Epidermal melanocyte (primary cell): ENCODE measurements at regions not wholly inside any gene's neighbourhood (a gene's known extent, or its start where the extent isn't known, plus 50 kb on each side); places are given as distances from the start of the nearest gene placed in this dataset.
"Not testable (repeated sequence)": the region's sequence is repeated elsewhere in the genome, so short reads cannot be mapped to it uniquely, and the experiment has no call there.

Source experiments
- DNase-seq: peaks from one replicate; pipeline ENCODE4 v3.0.0; 2011; ENCODE audit warnings: low spot score; ENCODE audit not compliant: insufficient read length

DNA sequence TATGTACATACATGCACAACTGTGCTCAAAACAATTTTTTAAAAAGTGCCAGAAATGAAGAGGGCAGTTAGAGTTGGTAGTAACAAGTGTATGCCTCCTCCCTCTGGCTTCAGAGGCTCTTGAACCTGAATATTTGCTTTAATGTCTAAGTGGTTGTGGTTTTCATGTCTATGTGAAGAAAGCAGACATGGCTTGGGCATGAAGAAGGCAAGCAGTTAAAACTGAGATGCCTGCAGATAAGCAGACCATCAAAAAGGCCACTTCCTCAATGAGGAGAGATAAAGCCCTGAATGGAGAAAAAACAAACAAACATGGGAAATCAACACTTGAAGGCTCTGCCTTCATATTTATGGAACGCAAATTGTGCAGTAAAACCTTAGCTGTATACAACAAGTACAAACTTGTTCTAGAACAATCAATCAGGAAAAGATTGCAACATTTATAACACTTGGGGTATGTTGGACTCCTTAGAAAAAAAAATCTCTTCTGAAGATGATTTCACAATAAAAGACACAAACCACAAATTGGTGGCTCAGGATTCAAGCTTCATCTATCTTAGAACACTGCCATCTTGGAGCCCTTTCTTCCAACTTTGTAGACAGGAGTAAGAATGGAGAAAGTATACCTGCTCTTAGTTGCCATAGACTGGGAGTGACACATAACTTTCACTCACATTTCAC lies 52.7 kb upstream of the PLA2G4A start:
- DNase-seq, result no peak

DNA sequence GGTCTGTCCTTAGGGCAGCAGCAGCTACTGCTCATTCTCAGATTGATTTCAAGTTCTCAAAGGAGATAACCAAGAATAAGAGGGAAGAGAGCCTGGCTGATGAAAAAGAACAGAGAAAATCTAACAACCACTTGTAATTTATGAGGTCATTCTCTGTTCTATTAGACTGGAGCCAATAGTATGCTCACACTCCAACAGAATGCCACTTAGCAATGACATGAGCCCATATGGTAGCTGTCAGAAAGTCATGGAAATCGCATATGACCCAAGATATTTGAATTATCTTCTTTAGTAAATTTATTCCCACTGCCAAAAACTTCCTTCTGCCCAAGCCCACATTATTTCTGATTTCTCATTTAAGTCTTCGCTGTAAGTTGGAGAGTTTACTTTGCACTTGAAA lies 53.7 kb upstream of the PLA2G4A start:
- no peak for DNase-seq

GRCh38 chr1:186772228-186772627 lies 56.5 kb upstream of the PLA2G4A start:
- DNase-seq, result no peak

- no peak for DNase-seq
These were observed 58.3 kb upstream of the PLA2G4A start for GRCh38 chr1:186770421-186770820.

- no peak for DNase-seq
These were observed 59.8 kb upstream of the PLA2G4A start for GRCh38 chr1:186768906-186769305.

GRCh38 chr1:186765446-186765845 lies 63.3 kb upstream of the PLA2G4A start:
- no peak for DNase-seq

GRCh38 chr1:186763107-186763506 lies 65.6 kb upstream of the PLA2G4A start:
- no peak for DNase-seq

DNA sequence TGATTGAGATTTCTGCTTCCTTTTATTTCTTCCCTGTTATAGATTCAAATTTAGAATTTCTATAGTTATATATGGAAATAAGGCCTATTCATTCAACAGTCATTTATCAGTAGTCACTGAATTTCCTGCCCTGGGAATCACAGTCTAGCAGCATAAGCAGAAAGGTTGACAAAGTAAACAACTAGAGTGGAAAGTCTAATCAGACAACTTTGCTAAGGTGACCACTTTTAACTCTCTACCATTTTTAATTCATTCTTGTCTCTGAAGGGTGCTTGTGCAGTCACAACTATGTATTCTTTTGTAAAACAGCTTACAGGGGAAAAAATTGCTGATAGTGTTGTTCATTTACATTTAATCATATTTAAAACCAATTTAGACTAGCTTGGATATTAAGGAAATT lies 66.1 kb upstream of the PLA2G4A start:
- no peak for DNase-seq

DNA sequence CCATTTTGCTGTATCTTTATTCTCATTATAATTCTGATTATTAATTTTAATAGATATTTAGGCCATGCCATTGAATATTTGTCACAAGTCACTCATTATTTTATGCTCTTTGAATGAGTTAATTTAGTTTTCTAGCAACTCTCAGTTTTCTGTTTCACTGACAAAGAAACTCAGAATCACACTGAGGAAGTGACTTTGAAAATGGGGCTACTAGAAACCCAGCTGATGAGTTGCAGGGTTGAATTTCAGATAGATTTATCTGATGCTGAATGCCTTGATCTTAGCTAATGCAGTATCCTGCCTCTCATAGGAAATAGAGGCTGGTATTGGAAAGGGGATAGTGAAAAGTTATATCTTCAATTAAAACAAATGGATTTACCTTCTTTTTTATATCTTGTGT lies 67.4 kb upstream of the PLA2G4A start:
- DNase-seq, result no peak

GRCh38 chr1:186760446-186760845 lies 68.3 kb upstream of the PLA2G4A start:
- no peak for DNase-seq

DNA sequence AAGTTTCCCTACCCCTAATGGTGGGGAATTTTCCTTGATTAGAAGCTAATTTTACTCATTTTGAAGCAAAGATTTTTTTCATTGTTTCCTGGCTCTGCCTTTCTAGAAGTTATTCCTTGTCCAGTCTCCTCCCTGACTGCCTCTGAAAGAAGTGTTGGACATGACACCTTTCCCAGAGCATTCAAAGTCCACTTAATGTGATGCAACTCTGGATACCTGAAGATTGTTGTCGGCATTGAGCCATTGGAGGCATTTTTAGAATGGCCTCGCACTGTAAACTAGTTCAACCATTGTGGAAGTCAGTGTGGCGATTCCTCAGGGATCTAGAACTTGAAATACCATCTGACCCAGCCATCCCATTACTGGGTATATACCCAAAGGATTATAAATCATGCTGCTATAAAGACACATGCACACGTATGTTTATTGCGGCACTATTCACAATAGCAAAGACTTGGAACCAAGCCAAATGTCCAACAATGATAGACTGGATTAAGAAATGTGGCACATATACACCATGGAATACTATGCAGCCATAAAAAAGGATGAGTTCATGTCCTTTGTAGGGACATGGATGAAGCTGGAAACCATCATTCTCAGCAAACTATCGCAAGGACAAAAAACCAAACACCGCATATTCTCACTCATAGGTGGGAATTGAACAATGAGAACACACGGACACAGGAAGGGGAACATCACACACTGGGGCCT lies 69.7 kb upstream of the PLA2G4A start:
- not testable (repeated sequence) for DNase-seq

DNA sequence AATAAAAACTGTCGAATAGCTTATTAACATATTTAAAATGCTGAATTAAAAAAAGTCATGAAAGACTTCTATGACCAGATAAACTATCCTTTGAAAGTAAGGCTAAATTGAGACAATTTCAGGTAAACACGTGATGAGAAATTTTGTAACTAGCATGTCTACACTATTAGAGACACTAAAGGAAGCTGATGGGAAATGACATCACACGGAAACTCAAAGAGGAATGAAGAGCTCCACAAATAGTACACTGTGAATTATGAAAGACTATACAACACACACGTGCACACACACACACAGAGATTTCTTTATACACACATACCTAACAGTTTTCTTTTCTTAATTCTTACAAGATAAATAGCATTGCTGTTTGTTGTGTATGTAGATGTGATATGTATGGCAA lies 70.9 kb upstream of the PLA2G4A start:
- no peak for DNase-seq

DNA sequence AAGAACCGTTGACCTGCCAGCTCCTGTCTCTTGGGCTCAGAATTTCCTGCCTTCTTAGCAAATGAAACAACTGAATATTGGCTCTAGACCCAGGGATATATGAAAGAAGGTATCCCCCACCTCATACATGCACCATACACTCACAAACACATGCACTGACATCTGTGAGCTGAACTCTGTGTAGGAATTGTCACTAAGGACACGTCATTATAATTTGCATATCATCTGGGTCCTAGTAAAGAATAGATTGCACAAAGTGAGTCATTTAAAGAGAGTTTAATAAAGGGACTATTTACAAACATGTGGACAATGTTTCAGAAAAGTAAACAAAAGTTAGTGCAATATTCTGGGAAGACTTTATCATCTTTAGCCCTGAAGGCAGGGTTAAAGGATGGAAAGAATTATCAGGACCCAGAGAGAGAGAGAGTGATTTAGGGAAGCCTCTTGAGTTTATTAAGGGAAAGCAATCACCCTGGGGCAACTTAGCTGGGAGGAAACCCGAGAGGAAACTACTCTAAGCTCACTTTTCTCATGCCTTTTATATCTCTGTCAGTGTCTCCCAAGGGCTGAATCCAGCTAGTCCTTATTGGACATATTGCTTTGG lies 74.1 kb upstream of the PLA2G4A start:
- DNase-seq, result no peak

DNA sequence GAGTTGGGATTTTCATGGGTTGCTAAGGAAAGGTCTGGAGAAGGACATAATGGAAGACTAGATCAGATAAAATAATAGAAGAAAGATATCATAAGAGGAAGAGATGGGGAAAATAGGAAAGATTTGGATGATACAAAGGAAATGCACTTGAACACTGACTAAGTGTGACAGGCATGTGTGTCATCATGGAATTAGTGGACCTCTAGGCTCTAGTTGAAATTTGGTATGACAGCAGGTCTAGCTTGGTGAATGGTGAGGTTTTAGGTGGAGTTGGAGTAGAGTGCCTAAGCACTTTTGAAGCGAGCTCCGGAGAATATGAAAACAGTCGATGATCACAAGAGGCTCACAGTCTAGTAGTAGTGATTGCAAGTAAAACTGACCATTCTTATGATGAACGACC lies 73.0 kb upstream of the PTGS2 start:
- DNase-seq, result no peak

DNA sequence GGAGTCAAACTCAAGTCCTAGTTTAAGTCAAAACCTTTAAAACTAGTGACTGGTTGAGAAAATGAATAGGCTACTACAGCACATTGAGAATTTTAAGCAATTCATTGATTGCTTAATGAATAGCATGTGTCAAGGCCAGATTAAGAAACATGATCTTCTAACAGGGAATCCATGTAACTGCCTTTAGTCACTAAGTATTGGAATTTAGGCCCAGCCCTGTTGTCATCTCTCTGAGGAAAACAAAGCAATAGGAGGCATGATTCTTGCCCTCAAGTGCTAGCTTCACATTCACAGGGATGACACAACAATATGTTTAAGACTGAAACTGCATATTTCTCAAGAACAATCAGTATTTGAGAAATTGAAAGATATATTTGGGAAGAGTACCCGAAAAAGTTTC lies 70.0 kb upstream of the PTGS2 start:
- DNase-seq, result no peak

GRCh38 chr1:186749820-186750219 lies 69.6 kb upstream of the PTGS2 start:
- DNase-seq, result no peak

GRCh38 chr1:186747661-186748060 lies 67.4 kb upstream of the PTGS2 start:
- no peak for DNase-seq

GRCh38 chr1:186745531-186746146 lies 65.4 kb upstream of the PTGS2 start:
- DNase-seq, result peak; percentile 19

DNA sequence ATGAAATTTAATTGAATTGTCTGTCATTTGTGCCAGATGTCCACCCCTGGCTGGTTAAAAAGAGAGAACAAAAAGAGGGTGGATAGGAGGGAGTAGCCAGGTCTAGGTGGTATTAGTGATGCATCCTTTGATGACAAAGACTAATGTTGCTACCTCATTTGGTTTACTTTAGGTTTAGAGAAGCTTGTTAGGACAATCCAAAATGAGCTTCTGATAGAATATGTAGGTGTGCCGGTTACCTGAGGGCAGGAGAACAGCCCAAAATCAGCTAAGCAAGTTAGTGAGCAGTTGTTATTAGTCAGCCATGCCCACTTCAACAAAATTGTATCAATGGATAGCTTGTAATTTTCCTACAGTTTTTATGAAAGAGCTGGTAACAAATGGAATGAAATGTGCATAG lies 61.4 kb upstream of the PTGS2 start:
- DNase-seq, result no peak

DNA sequence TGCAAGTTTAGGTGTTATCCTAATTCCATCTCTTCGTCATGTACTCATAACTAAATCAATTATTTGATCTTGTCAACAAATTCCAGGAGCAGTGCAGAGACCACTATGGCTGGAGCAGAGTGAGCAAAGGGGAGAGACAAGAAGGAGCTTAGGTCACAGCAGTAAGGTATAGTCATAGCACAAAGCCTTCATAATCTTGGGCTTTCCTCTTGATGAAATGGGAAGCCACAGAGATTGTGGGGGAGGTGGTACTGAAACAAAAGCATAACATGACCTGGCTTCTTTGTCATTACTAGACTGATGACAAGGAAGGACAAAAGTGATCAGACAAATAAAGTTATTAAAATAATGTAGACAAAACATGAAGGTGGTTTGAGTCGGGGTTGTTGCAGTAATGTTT lies 60.1 kb upstream of the PTGS2 start:
- DNase-seq, result no peak

DNA sequence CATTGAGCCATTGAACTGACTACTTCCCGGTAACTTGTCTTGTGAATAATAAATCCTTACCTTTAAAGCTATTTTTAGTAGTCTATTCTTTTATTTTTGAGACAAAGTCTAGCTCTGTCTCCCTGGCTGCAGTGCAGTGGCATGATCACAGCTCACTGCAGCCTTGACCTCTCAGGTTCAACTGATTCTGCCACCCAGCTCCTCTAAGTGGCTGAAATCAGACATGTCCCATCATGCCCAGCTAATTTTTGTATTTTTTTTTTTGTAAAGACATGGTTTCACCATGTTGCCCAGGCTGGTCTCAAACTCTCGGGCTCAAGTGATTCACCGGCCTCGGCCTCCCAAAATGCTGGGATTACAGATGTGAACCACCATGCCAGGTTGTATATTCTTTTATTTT lies 59.3 kb upstream of the PTGS2 start:
- no peak for DNase-seq

DNA sequence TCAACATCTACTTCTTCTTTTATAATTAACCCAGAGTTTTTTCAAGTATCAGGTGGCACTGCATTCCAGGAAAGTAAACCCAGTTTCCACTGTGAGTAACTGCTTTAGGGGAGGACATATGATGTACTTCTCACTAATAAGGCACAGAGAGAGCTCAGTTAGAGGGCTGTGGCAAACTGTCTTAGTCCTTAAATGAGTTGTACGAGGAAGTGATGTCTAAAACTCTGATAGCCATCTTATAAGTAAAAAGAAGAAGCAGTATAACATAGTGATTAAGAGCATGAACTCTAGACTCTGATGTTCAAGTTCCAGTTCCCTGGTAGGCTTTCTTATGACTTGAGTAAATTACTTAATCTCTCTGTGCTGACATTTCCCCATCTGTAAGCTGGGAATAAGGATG lies 58.7 kb upstream of the PTGS2 start:
- DNase-seq, result no peak
